Right renal cortex interstitium (tissue), 3 donors: ENCODE measurements at regions not wholly inside any gene's neighbourhood (a gene's known extent, or its start where the extent isn't known, plus 50 kb on each side); places are given as distances from the start of the nearest gene placed in this dataset.

Experiments used
- DNase-seq, 3 donors: peaks; one replicate each; pipeline ENCODE4 v3.0.0-alpha.2; 2013; ENCODE audit warnings: low read depth in 3 of 3, low spot score in 2 of 3

DNA sequence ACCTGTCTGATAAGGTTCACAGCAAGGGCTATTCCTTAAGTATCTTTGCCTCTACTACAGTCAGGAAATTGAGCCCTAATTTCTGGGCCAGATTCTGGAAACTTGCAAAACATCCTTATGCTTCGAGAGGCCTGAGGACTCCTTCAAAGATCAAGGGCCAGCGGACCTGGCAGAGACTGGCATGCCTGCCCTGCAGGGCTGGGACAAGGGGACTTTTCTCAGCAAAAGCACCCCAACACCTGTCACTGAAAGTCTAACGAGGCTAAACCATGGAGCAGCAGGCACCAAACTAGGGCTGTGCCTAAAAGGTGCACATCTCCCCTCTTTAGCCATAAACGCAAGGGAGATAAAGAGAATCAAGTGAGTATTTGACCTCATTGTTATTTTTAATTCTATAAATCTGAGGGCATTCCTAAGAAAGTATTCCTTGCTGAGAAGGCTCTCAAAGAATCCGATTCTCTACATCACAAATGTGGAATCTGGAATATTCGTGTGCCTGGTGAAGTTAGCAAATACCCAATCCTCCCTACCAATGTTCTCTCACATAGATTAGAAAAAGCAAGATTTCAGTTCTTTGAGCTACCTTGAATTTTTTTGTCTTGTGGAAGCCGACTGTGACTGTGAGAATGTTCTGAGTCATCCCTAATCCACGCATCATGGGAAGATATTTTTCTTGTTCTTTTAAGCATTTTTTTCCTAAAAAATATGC lies 328.2 kb upstream of the NOVA1 start:
- no peak for DNase-seq

DNA sequence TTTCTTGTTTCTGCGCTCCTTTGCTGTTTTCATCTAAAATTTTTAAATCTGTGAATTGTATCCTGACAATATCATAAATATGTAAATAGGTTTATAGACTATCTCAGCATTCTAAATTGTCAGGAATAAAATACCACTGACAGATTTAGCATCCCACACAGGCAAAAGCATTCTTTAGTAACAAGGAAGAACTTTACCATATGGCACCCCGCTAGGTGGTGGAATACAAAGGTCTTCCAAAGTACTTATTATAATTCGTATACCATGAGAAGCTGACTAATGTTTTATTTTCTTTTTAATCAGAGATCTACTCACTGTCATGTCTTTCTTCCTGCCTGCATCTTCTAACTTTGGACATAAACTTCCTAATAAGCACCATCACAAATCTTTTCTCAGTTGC lies 328.8 kb upstream of the NOVA1 start:
- no peak for DNase-seq

DNA sequence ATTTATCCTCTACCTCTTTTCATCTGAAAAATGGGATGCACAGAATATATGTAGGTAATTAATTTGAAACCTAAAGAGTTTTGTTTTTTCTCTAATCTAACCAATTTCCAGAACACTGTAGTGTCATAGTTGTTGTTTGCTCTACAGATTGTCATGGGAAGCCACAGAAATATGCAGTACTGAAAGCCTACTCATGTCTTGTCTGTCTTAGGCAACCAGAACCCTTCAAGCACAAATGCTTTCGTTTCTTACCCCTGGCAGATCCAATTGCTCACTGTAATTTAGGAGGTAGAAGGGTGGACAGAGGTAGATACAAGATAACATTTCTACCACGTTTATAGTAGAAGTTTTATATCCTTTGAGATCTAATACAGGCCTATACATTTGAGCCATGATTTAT lies 330.2 kb upstream of the NOVA1 start:
- no peak for DNase-seq

DNA sequence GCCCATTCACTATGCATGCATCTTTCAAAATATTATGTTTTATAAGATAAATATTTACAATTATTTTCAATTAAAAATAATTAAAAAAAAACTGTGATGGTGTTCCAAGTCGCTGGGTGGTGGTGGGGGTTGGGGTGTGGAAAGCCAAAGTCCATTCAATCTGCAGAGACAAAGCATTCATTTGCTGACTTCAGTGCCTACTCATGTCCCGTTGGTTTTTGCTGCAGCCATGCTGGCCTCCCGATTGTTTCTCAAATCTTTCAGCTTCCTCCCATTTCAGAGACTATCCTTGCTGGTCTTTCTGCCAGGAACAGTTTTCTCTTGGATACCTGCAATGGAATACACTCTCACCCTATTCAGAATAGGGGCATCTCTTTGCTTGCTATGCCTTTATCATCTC lies 331.5 kb upstream of the NOVA1 start:
- no peak for DNase-seq

DNA sequence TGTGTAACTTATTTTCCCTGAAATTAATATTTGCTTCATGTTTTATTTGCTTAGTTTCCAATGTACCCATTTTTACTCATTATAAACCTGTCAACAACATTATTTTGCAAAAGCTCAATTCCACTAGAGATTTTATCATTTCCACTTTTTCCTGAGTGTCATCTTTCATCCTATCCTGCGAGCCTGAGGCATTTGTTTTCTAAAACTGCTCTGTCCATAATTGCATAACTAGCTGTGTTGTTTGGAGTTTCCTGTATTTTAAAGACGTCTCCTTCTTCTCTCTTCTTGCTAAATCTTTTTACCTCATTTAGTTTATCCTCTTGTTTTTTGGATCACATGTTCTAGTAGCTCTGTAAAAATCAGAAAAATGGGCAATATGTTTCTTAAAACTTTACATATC lies 332.7 kb upstream of the NOVA1 start:
- DNase-seq, result no peak

DNA sequence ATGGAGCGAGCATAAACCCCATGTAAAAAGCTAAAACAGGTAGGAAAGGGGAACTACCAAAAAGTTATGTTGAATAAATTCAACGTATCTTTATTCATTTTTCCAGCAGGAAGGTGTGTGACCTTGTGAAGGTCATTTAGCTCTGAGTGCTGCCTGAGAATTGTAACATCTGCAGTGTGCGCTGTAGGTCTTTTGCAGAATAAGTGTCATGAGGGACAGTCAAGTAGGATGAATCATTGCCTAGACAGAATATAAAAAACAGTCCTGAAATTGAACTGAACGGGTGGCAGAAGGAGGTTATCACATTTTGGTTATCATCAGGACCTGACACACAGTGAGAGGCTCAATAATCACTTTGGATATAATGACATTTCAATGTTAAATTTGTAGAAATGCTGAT lies 334.8 kb upstream of the NOVA1 start:
- no peak for DNase-seq

DNA sequence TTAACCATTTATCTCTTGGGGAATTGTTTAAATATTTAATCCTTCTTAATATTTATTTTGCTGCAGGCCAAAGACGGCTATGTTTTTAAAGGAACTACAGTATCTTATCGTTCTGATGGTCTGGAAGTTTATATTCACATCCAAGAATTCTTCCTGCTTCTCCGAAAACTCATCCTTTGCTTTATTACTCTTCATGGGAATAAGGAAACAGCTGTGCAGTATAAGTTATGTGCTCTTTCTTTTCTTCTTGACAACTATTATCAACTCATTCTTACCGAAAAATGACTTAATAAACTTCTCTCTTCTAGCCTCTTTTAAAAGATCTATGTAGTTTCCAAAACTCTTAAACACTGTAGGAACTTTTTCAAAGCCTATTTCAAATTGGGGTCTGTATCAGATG lies 335.6 kb upstream of the NOVA1 start:
- no peak for DNase-seq

DNA sequence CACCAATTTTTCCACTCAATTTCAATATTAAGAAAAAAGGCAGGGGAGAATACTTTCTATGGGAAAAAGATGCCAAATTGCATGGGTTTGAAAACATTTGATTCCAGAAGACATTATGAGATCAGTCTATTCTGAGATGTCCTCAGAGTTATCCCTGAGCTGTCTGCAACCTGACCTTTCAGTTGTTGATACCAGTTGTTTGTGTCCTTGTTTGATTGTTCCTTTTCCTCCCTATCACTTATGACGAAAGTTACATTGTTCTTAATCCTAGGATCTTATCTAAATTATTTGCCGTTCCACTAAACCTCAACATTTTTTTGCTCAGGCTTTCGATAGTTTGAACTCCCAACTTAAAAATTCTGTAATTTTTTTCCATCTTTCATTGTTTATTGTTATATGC lies 336.3 kb upstream of the NOVA1 start:
- no peak for DNase-seq

DNA sequence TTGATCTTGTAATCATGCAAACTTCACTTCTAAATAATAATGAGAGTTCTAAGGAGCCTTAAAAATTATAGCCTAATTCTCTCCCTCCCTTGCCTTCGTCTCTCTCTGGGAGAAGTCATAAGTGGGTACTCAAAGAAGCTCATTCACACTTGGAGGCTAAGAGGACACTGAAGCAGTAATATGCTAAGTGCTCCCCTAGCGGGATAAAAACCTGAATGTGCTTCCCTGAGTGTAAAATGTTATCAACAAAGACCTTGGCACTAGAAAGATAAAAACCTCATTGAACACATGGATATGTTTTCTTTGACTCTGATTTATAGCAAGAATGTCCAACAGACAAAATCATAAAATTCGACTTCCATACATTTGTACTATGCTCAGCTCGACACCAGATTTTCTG lies 337.9 kb upstream of the NOVA1 start:
- DNase-seq, result no peak

DNA sequence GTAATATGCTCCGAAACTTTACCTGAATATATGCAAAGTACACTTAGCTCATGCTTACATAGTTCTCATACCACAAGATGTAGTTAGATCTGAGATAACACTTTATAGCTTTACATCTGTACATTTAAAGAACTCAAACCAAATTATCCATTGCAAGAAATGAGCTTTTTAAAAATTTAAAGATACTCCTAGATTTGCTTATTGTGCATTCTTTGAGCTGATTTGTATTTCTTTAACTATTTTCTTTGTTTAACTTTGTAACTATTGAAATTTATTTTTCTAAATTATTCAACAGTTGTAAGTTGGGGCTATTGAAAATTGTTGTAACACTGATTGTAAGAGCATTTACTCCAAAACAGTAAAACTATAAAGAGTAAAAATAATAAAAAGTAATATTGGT lies 340.2 kb upstream of the NOVA1 start:
- DNase-seq, result no peak

DNA sequence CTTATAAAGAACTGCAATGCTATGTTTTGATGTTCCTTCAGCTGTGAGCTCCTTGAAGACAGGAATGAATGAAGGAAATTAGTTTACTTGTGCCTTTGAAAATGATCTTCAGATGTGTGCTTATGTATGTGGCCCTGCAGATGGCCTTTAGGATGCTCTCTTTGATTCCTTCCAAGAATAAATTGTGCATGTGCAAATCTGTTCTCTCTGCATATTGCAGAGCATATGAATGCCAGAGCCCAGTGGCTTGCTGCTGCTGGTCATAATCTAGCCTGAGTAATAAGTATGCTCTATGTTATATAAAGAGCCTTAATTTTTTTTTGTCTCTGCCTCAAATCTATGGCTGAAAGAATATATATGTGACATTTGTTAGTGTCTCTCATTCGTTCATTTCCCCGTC lies 341.9 kb upstream of the NOVA1 start:
- no peak for DNase-seq

DNA sequence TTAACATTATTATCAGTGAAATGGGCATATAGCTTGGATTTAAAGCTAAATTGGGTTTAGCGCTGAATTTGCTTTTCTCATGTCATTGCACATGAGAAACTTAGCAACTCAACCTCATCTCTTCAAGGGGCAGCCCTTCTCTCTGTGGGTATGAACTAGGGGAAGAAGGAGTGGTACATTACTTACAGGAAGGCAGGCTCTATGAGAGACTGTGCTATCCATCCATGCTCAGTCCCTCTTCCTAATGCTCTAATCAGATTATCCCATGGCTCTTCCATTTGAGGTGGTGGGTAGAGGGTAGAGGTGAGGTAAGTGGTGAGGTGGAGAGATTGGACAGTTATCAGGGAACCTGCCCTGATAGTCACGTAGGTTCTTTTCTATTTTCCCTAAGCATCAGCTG lies 343.7 kb upstream of the NOVA1 start:
- no peak for DNase-seq

DNA sequence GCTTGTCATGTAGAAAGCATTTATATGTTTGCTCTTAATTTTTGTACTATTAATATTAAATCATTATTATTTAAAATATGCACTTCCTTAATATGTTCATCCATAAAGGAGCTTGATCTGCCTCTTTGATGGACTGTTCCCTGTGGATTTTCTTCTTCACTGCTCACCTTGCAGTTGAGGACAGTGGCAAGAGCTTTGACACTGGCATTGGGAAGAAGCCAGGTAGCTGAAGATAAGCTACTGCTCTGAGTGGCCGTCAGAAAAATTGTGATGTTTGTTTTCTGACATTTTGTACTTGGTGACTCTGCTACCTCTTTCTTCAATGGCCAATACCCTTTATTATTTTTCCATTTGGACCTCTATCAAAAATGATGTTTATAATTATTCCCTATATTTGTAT lies 349.4 kb upstream of the NOVA1 start:
- DNase-seq, result no peak

DNA sequence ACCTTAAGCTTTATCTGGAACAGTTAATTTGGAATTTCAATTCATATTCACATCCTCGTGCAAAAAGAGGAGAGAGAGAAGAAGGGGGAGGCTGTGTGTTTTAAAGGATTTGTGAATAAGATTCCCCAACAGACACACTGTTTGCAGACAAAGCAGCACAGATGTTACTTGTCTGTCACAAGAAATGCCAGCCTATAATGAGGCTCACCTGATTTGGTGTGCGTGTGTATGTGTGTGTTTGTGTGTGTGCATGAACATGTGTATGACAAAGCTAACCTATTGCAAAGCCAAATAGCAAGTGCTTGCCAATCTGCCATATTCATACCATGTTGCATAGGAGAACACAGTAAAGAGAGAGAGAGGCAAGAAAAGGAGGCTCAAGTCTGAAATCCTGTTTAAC lies 361.6 kb upstream of the NOVA1 start:
- no peak for DNase-seq

DNA sequence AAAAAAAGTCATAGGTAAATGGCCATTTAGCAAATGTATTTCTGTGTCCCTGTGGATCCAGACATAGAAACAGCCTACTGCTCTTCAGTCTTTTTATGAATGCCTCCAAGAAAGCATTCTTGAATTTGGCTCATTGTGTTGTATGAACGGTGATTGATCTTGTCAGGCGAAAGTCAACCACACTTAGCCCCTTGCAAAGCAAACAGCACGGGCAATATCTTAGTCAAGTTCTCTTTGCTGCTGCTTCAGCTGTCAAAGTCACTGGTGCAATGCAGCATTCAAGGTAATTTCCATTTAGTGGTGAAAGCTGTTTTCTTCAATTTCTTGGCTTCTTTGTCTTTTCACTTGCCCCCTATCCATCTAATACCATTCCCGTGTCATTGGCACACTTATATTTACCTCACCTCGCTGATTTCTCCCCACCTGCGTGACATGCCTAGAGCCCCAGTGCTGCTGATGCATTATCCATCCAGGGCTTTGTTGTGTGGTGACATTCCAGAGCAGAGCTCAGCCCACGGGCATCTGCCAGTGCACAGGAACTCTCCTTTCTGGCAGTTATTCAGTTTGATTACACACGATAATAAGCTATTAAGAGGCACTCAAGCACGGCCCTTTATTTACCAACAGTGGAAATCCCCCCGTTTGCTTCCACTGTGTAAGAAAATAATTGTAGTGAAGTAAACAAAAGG lies 362.3 kb upstream of the NOVA1 start:
- DNase-seq, result no peak

DNA sequence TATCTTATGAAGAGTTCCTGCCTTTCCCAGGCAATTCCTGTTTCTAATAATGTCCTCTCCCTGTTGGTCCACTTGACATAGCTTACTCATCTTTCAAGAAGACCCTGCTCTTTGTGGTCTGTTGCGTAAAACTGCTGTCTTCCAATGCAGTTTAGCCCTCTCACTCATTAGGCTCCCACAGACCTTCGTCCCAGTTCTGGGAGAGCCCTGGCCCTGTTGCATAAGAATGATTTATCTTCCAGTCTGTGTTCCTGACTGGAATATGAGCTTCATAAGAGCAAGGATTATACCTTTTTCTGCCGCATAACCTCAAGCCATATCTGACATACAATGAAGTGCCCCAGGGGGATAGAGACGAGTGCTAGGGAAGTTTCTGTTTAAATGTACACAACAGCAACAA lies 365.9 kb upstream of the NOVA1 start:
- no peak for DNase-seq

DNA sequence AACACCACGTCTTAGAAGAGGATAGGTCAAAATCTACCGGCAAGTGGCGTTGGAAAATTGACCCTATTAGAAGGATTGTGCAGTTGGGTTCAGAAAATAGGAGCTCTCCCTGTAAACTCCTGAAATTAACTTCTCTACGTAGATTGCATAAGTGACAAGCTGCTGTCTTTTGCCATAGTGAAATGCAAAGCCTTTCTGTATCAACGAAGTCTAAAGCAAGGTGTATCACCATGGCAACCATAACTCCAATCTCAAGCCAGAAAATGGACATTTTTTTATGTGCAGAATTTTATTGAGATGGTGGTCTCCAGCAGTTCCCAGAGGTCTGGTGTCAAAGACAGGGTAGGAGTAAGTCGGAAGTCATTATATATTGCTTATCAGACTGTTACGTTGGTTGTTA lies 367.7 kb upstream of the NOVA1 start:
- no peak for DNase-seq

DNA sequence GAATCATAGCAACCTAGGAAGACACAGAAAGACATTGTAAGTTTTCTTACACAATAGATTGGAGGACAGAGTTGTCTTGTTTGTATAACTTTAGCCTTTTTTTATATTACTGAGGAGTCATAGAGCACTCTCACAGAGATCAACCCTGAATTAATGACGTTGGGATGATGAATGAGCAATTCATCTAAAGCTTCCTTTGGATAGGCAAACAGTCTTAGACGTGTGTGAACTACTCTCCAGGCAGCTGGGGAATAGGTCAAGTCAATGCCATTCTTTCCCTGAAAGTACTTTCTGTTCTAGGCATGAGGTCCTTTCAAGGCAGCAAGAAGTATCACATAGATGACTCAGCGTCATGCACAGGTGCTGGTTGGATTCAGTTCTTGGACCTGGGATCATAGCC lies 369.1 kb upstream of the NOVA1 start:
- no peak for DNase-seq

DNA sequence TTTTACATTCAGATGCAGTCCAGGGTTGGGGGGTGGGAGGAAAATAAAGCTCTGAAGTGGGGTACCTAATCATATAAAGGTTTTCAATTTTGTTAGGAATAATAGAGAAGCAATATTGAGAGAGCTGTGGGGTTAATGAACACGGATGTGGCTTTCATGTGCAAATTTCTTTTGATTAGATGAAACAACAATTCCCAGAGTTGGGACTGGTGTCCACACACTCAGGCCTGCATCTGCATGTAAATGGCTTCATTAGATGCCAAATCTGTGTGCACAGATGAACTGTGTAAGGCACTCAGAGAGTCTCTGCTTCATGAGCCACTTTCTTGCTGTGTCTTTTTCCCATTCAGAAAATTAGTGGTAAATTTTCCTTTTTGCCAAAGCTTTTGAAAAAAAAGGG lies 377.1 kb upstream of the NOVA1 start:
- DNase-seq, result no peak

DNA sequence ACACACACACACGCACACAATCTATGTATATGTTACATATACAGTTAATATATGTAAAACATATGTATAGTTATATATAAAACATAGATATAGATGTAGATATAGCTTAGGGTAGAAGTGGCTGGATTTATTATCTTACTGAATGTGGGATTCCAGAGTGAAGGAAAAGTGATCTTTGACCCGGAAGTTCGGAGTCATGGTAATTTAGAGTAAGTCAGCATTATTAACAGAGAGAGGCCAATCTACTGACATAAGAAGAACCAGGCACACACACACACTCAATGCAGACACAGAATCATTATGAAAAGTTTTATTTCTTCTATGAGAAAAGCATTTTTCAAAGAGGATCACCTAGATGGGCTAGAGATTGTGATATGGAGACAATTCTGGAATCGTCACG lies 384.2 kb upstream of the NOVA1 start:
- DNase-seq, result no peak

DNA sequence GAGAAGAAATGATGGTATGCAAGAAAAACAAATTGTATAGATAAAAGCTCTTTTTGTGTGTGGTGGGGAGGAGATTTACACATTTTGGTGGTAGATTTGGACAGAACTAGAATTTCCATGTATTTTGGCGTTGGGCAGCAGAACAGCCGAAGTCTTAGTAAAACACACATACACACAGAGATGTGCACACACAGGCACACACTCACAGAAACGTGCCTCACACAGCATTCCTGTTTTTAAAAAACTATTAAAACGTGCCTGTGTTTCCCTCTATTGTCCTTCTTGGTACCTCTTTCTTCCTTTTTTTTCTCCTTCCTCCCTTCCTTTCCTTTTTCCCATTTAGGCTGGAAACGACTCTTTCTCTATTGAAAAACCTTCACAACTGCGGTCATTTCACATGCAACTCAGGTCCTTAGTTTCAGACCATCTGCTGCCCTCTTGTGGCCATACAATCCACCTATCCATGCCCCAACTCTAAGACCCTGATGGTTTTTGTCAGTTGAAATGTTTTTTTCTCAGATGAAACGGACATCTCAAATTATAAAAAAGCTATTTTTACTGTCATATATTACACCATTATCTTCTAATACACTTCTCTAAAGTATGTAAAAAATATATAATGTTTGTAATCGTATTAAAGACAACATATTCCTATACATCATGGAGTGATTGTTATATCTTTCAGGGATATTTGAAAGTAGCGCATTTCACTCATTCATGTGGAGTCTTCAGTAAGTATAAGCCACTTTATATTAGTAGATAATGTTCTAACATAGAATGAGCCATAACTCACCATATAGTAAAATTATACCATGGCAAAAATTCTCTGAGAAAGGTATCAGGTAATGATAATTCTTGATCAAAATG lies 386.7 kb upstream of the NOVA1 start:
- DNase-seq, result peak; percentile 25 to 39 (median 38)
